Keratinocyte (primary cell): ENCODE measurements at regions not wholly inside any gene's neighbourhood (a gene's known extent, or its start where the extent isn't known, plus 50 kb on each side); places are given as distances from the start of the nearest gene placed in this dataset.

Experiments used
- DNase-seq: peaks from one replicate; pipeline ENCODE4 v3.0.0-alpha.2; 2011; ENCODE audit warnings: low read depth, missing footprints, low spot score
- FAIRE-seq: peaks from 2 replicates; lab custom pipeline; 2011; peaks lifted over from hg19 to GRCh38; lab: Jason Lieb, UNC
- H2AFZ ChIP-seq: 2 replicates; pipeline ENCODE4 v1.6.0; 2012; ENCODE audit warnings: low read length, control low read depth, inconsistent platforms; ENCODE audit not compliant: control insufficient read depth
- H3K27ac ChIP-seq: 2 replicates; pipeline ENCODE4 v1.5.1; 2011; ENCODE audit warnings: low read length; ENCODE audit not compliant: control insufficient read depth, insufficient read depth
- H3K27me3 ChIP-seq: 3 replicates; pipeline ENCODE4 v1.6.0; 2011; ENCODE audit warnings: low read length; ENCODE audit not compliant: control insufficient read depth, insufficient read depth; ENCODE audit errors: extremely low read depth
- H3K36me3 ChIP-seq, 2 experiments: 2 replicates in 1 of 2; 3 replicates in 1 of 2; pipeline ENCODE4 v1.5.1; 2011; ENCODE audit warnings: low read length in 2 of 2, mild to moderate bottlenecking in 1 of 2; ENCODE audit not compliant: control insufficient read depth in 2 of 2, insufficient read depth in 2 of 2; ENCODE audit errors: extremely low read depth in 1 of 2
- H3K4me1 ChIP-seq: 3 replicates; pipeline ENCODE4 v1.5.1; 2011; ENCODE audit warnings: low read length; ENCODE audit not compliant: control insufficient read depth, insufficient read depth; ENCODE audit errors: extremely low read depth
- H3K4me2 ChIP-seq: 3 replicates; pipeline ENCODE4 v1.6.0; 2011; ENCODE audit warnings: low read depth, low read length; ENCODE audit not compliant: control insufficient read depth, insufficient read depth; ENCODE audit errors: extremely low read depth
- H3K4me3 ChIP-seq, 3 experiments: fragments of 200-600 bp in 1 of 3; sonication (generic) in 1 of 3; 2 replicates in 2 of 3; 3 replicates in 1 of 3; pipeline ENCODE4 v1.5.1; 2011 to 2016; ENCODE audit warnings: low read length in 3 of 3, mild to moderate bottlenecking in 3 of 3, control low read depth in 2 of 3, inconsistent platforms in 1 of 3, low read depth in 1 of 3, mixed read lengths in 1 of 3, mixed run types in 1 of 3, moderate library complexity in 1 of 3; ENCODE audit not compliant: control insufficient read depth in 2 of 3, insufficient read depth in 2 of 3; ENCODE audit errors: extremely low read depth in 1 of 3
- H3K79me2 ChIP-seq: 2 replicates; pipeline ENCODE4 v1.6.0; 2012; ENCODE audit warnings: low read length; ENCODE audit not compliant: control insufficient read depth, insufficient read depth
- H3K9ac ChIP-seq: 3 replicates; pipeline ENCODE4 v1.6.0; 2011; ENCODE audit warnings: low read length; ENCODE audit not compliant: control insufficient read depth, insufficient read depth; ENCODE audit errors: extremely low read depth
- H3K9me1 ChIP-seq: 3 replicates; pipeline ENCODE4 v1.6.0; 2011; ENCODE audit warnings: low read length; ENCODE audit not compliant: control insufficient read depth, insufficient read depth; ENCODE audit errors: extremely low read depth
- H3K9me3 ChIP-seq: 2 replicates; pipeline ENCODE4 v1.5.1; 2012; ENCODE audit warnings: low read depth, low read length; ENCODE audit not compliant: control insufficient read depth
- H4K20me1 ChIP-seq: 3 replicates; pipeline ENCODE4 v1.6.0; 2011; ENCODE audit warnings: low read length; ENCODE audit not compliant: control insufficient read depth, insufficient read depth; ENCODE audit errors: extremely low read depth
- EZH2 ChIP-seq: IDR thresholded peaks from one replicate; pipeline ENCODE4 v1.6.1; 2012; ENCODE audit warnings: inconsistent platforms, mild to moderate bottlenecking, low read length, moderate library complexity
- dilution Hi-C: fragments of 300-500 bp; cut with MboI; formaldehyde crosslinking; loops from one replicate; pipeline ENCODE4 v1.7.0; 2020; ENCODE audit warnings: low sequenced_read_pairs; ENCODE audit not compliant: extremely low pct_ligation_motif_present
- TF ChIP-seq, protein P1 (sequence below), 3 experiments: IDR thresholded peaks in 1 of 3; conservative IDR thresholded peaks in 1 of 3; optimal IDR thresholded peaks in 1 of 3; 2 replicates in 2 of 3; 3 replicates in 1 of 3; pipeline versions ENCODE3 to v1.5.1; 2011; ENCODE audit warnings: low read length in 3 of 3, mild to moderate bottlenecking in 3 of 3, moderate library complexity in 2 of 3, control low read depth in 1 of 3, inconsistent platforms in 1 of 3; ENCODE audit not compliant: insufficient read depth in 2 of 3; ENCODE audit errors: extremely low read depth in 1 of 3

DNA sequence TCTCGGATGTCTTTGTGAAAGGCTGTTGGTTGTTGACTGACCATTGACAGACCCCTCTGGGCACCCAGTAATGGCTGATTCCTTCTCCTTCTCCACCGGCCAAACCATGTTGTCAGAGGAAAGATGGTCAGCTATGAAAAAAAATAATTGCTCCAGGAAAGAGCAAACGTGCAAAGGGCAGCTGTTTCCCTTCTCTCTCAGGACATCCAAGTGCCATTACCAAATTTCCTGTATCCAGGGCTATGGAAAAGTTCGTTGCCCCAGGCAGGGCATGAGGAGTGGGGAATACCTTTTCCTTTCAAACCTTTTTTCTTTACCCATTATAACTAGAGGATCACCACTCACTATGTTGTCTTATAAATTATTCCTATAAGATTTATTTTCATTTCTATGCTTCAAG lies 321.5 kb upstream of the HNRNPA3 start:
- H3K79me2 ChIP-seq = no peaks in the 10 kb centered on the region
- H3K4me1 ChIP-seq = no peaks in the 10 kb centered on the region
- H3K4me3 ChIP-seq = no peak overlapping the region
- no peaks in the 10 kb centered on the region for H3K27me3 ChIP-seq
- FAIRE-seq = no peak
- H3K9me3 ChIP-seq = no peaks in the 10 kb centered on the region
- H3K9me1 ChIP-seq = no peaks in the 10 kb centered on the region
- H3K36me3 ChIP-seq = no peaks in the 10 kb centered on the region
- no peak overlapping the region for H2AFZ ChIP-seq
- H3K27ac ChIP-seq = no peak overlapping the region
- H4K20me1 ChIP-seq = no peaks in the 10 kb centered on the region
- H3K9ac ChIP-seq = no peak overlapping the region
- TF ChIP-seq EZH2 = no peak
- TF ChIP-seq, protein P1, sequence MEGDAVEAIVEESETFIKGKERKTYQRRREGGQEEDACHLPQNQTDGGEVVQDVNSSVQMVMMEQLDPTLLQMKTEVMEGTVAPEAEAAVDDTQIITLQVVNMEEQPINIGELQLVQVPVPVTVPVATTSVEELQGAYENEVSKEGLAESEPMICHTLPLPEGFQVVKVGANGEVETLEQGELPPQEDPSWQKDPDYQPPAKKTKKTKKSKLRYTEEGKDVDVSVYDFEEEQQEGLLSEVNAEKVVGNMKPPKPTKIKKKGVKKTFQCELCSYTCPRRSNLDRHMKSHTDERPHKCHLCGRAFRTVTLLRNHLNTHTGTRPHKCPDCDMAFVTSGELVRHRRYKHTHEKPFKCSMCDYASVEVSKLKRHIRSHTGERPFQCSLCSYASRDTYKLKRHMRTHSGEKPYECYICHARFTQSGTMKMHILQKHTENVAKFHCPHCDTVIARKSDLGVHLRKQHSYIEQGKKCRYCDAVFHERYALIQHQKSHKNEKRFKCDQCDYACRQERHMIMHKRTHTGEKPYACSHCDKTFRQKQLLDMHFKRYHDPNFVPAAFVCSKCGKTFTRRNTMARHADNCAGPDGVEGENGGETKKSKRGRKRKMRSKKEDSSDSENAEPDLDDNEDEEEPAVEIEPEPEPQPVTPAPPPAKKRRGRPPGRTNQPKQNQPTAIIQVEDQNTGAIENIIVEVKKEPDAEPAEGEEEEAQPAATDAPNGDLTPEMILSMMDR (optimal IDR thresholded peaks at IDR 0.05 in 1 of 3, IDR thresholded peaks at IDR 0.05 in 1 of 3, conservative IDR thresholded peaks at IDR 0.05 in 1 of 3; ENCODE audit: extremely low read depth in 1 of 3, insufficient read depth in 2 of 3, low read length in 3 of 3) = no peak
- no peak for DNase-seq
- H3K4me2 ChIP-seq = no peak overlapping the region
- dilution Hi-C loops = no loop called here

DNA sequence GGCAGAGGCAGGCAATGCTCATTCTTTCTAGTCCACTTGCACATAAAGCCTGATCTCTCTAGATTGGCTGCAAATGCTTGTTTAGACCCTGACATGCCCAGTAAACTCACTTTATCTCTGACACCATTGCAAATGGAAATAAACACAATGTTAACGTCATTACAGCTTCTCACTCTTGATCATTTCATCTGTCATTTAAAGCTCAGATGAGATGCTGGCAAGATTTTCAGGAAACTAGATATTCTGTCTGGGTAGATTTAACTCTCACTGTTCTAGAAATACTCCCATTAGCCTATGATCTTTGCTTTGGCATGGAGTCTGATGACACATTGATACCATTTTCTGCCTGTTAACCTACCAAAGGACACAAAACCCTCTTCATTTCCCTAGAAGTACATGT lies 320.7 kb upstream of the HNRNPA3 start:
- dilution Hi-C loops = no loop called here
- Histone ChIP-seq H3K27ac (no peak overlapping the region), H3K4me2 (no peak overlapping the region), H4K20me1 (no peaks in the 10 kb centered on the region), H3K4me1 (no peaks in the 10 kb centered on the region), H2AFZ (no peak overlapping the region), H3K27me3 (no peaks in the 10 kb centered on the region), H3K36me3 (no peaks in the 10 kb centered on the region), H3K79me2 (no peaks in the 10 kb centered on the region), H3K9me1 (no peaks in the 10 kb centered on the region), H3K4me3 (no peak overlapping the region), H3K9me3 (no peaks in the 10 kb centered on the region), H3K9ac (no peak overlapping the region)
- TF ChIP-seq EZH2 = no peak
- TF ChIP-seq, protein P1 (optimal IDR thresholded peaks at IDR 0.05 in 1 of 3, IDR thresholded peaks at IDR 0.05 in 1 of 3, conservative IDR thresholded peaks at IDR 0.05 in 1 of 3; ENCODE audit: extremely low read depth in 1 of 3, insufficient read depth in 2 of 3, low read length in 3 of 3) = no peak
- no peak for DNase-seq
- no peak for FAIRE-seq
